Keratinocyte (primary cell): ENCODE measurements at regions not wholly inside any gene's neighbourhood (a gene's known extent, or its start where the extent isn't known, plus 50 kb on each side); places are given as distances from the start of the nearest gene placed in this dataset.
"Not testable (repeated sequence)": the region's sequence is repeated elsewhere in the genome, so short reads cannot be mapped to it uniquely, and the experiment has no call there.

ENCODE experiments used
- DNase-seq: peaks from one replicate; pipeline ENCODE4 v3.0.0-alpha.2; 2011; ENCODE audit warnings: low read depth, missing footprints, low spot score
- FAIRE-seq: peaks from 2 replicates; lab custom pipeline; 2011; peaks lifted over from hg19 to GRCh38; lab: Jason Lieb, UNC
- H2AFZ ChIP-seq: 2 replicates; pipeline ENCODE4 v1.6.0; 2012; ENCODE audit warnings: low read length, control low read depth, inconsistent platforms; ENCODE audit not compliant: control insufficient read depth
- H3K27ac ChIP-seq: 2 replicates; pipeline ENCODE4 v1.5.1; 2011; ENCODE audit warnings: low read length; ENCODE audit not compliant: control insufficient read depth, insufficient read depth
- H3K27me3 ChIP-seq: 3 replicates; pipeline ENCODE4 v1.6.0; 2011; ENCODE audit warnings: low read length; ENCODE audit not compliant: control insufficient read depth, insufficient read depth; ENCODE audit errors: extremely low read depth
- H3K36me3 ChIP-seq, 2 experiments: 2 replicates in 1 of 2; 3 replicates in 1 of 2; pipeline ENCODE4 v1.5.1; 2011; ENCODE audit warnings: low read length in 2 of 2, mild to moderate bottlenecking in 1 of 2; ENCODE audit not compliant: control insufficient read depth in 2 of 2, insufficient read depth in 2 of 2; ENCODE audit errors: extremely low read depth in 1 of 2
- H3K4me1 ChIP-seq: 3 replicates; pipeline ENCODE4 v1.5.1; 2011; ENCODE audit warnings: low read length; ENCODE audit not compliant: control insufficient read depth, insufficient read depth; ENCODE audit errors: extremely low read depth
- H3K4me2 ChIP-seq: 3 replicates; pipeline ENCODE4 v1.6.0; 2011; ENCODE audit warnings: low read depth, low read length; ENCODE audit not compliant: control insufficient read depth, insufficient read depth; ENCODE audit errors: extremely low read depth
- H3K4me3 ChIP-seq, 3 experiments: fragments of 200-600 bp in 1 of 3; sonication (generic) in 1 of 3; 2 replicates in 2 of 3; 3 replicates in 1 of 3; pipeline ENCODE4 v1.5.1; 2011 to 2016; ENCODE audit warnings: low read length in 3 of 3, mild to moderate bottlenecking in 3 of 3, control low read depth in 2 of 3, inconsistent platforms in 1 of 3, low read depth in 1 of 3, mixed read lengths in 1 of 3, mixed run types in 1 of 3, moderate library complexity in 1 of 3; ENCODE audit not compliant: control insufficient read depth in 2 of 3, insufficient read depth in 2 of 3; ENCODE audit errors: extremely low read depth in 1 of 3
- H3K79me2 ChIP-seq: 2 replicates; pipeline ENCODE4 v1.6.0; 2012; ENCODE audit warnings: low read length; ENCODE audit not compliant: control insufficient read depth, insufficient read depth
- H3K9ac ChIP-seq: 3 replicates; pipeline ENCODE4 v1.6.0; 2011; ENCODE audit warnings: low read length; ENCODE audit not compliant: control insufficient read depth, insufficient read depth; ENCODE audit errors: extremely low read depth
- H3K9me1 ChIP-seq: 3 replicates; pipeline ENCODE4 v1.6.0; 2011; ENCODE audit warnings: low read length; ENCODE audit not compliant: control insufficient read depth, insufficient read depth; ENCODE audit errors: extremely low read depth
- H3K9me3 ChIP-seq: 2 replicates; pipeline ENCODE4 v1.5.1; 2012; ENCODE audit warnings: low read depth, low read length; ENCODE audit not compliant: control insufficient read depth
- H4K20me1 ChIP-seq: 3 replicates; pipeline ENCODE4 v1.6.0; 2011; ENCODE audit warnings: low read length; ENCODE audit not compliant: control insufficient read depth, insufficient read depth; ENCODE audit errors: extremely low read depth
- dilution Hi-C: fragments of 300-500 bp; cut with MboI; formaldehyde crosslinking; loops from one replicate; pipeline ENCODE4 v1.7.0; 2020; ENCODE audit warnings: low sequenced_read_pairs; ENCODE audit not compliant: extremely low pct_ligation_motif_present

DNA sequence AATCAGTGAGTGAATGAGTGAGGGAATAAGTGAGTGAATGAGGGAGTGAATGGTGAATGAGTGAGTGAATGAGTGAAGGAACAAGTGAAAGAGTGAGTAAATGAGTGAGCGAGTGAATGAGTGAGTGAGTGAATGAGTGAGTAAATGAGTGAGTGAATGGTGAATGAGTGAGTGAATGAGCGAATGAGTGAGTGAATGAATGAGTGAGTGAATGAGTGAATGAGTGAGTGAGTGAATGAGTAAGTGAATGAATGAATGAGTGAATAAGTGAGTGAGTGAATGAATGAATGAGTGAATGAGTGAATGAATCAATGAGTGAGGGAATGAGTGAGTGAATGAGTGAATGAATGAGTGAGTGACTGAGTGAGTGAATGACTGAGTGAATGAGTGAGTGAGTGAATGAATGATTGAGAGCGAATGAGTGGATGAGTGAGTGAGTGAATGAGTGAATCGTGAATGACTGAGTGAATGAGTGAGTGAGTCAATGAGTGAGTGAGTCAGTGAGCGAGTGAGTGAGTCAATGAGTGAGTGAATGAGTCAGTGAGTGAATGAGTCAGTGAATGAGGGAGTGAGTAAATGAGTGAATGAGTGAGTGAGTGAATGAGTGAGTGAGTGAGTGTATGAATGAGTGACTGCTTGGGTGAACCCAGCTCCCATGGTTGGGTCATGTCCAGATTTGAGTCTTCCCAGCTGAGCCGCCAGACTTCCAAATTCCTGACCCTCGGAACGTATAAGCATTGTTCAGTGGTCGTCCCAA, 133.0 kb downstream of the NPIPB11 start:
- H3K27me3 ChIP-seq, H4K20me1 ChIP-seq, H3K9me1 ChIP-seq, FAIRE-seq, H2AFZ ChIP-seq, H3K27ac ChIP-seq, H3K36me3 ChIP-seq, H3K79me2 ChIP-seq, dilution Hi-C loops, H3K4me3 ChIP-seq, H3K4me2 ChIP-seq, H3K9me3 ChIP-seq, H3K9ac ChIP-seq: not testable (repeated sequence)
- DNase-seq, result peak; percentile 45
- peaks cover 22% of the 10 kb centered on the region for H3K4me1 ChIP-seq

DNA sequence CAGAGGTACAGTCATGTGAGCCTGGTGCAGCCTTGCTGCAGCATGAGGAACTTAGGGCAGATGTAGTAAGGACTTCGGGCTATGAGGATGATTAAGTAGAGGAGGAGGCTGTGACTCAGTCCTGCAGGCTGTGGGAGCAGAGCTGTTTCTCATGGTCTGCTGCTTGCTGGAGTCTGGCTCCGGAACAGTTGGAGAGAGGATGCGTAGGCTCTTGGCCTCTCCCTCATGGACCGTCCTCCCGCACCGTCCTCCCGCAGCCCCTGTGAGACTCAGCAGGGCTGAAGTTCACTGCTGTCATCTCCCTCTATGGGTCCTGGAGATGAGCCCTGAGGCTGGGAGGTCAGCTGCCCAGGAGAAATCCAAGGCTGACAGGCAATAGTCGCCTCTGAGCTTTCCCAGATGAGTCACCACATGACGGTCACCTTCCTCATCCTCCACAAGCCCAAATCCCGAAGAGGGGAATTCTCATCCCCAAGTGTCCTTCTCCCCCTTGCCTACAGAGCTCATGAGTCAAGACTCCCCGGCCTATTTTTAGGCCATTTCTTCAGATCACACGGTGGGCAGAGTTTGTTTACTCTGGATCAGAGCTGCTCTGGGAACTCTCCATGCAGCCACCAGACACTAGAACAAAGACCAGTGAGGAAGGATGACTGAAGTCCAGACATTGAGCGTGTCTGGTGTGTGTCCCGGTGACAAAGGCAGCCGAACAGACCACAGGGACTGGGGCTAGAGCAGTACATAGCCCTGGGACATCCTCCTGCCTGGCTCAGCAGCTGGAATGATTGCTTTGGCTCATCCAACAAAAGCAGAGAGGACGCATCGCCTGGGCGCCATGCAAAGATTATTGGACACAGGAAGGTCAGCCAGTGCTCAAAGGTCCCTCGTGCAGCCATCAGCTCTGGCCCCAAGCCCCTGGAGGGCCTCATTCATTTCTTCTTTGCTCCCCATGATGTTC, 134.5 kb downstream of the NPIPB11 start:
- H3K4me2 ChIP-seq, result peak overlapping the region; percentile 10
- DNase-seq, H3K36me3 ChIP-seq, H3K27me3 ChIP-seq, H4K20me1 ChIP-seq, H2AFZ ChIP-seq, H3K4me3 ChIP-seq, H3K79me2 ChIP-seq, dilution Hi-C loops, H3K9me3 ChIP-seq, H3K9me1 ChIP-seq: not testable (repeated sequence)
- peak overlapping the region; percentile 66 for H3K27ac ChIP-seq
- peaks cover 23% of the 10 kb centered on the region for H3K4me1 ChIP-seq
- peak; percentile 94 for FAIRE-seq
- H3K9ac ChIP-seq, result peak overlapping the region; percentile 44

DNA sequence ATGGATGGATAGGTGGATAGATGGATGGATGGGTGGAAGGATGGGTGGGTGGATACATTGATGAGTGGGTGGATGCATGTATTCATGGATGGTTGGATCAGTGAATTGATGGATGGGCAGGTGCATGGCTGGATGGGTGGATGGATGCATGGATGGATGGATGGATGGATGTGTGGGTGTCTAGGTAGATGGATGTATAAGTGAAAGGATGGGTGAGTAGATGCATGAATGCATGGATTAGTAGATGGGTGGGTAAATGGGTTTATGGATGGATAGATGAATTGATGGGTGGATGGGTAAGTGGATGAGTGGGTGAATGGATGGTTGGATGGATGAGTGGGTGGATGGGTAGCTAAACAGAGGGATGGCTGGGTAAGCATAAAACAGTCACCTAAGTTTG, 135.6 kb downstream of the NPIPB11 start:
- H3K4me3 ChIP-seq, H3K4me2 ChIP-seq, H3K9me3 ChIP-seq, H3K27me3 ChIP-seq, H3K27ac ChIP-seq, DNase-seq, H4K20me1 ChIP-seq, H3K79me2 ChIP-seq, FAIRE-seq, H3K36me3 ChIP-seq, H3K9ac ChIP-seq, dilution Hi-C loops, H3K9me1 ChIP-seq, H2AFZ ChIP-seq: not testable (repeated sequence)
- H3K4me1 ChIP-seq, result peaks cover 23% of the 10 kb centered on the region

DNA sequence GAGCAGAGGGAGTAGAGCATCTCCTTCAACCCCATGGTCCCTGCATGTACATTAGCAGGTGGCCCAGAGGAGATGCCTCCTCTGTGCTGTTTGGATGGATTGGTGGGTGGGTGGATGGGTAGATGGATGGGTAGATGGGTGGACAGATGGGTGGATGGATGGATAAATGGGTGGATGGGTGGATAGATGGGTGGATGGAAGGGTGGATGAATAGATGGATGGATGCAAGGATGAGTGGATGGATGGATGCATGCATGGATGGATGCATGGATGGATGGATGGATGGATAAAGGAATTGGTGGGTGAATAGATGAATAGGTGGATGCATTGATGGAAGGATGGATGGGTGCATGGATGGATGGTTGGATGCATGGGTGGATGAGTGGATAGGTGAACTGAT, 136.5 kb downstream of the NPIPB11 start:
- Histone ChIP-seq H3K4me1 (peaks cover 25% of the 10 kb centered on the region), H3K27ac (peak overlapping the region; percentile 56)
- H3K9ac ChIP-seq, H3K27me3 ChIP-seq, H3K4me2 ChIP-seq, DNase-seq, H3K36me3 ChIP-seq, dilution Hi-C loops, H3K79me2 ChIP-seq, FAIRE-seq, H3K4me3 ChIP-seq, H4K20me1 ChIP-seq, H3K9me1 ChIP-seq, H2AFZ ChIP-seq, H3K9me3 ChIP-seq: not testable (repeated sequence)
